Limb (tissue), 2 donors: ENCODE measurements at regions not wholly inside any gene's neighbourhood (a gene's known extent, or its start where the extent isn't known, plus 50 kb on each side); places are given as distances from the start of the nearest gene placed in this dataset.
A peak's percentile ranks its signal among the peaks of the same experiment; 100 is the strongest.
"Not testable (repeated sequence)": the region's sequence is repeated elsewhere in the genome, so short reads cannot be mapped to it uniquely, and the experiment has no call there.

Experiments used
- DNase-seq, 2 donors: peaks; one replicate each; pipeline ENCODE4 v3.0.0-alpha.2; 2016; ENCODE audit errors: extremely low spot score in 2 of 2

DNA sequence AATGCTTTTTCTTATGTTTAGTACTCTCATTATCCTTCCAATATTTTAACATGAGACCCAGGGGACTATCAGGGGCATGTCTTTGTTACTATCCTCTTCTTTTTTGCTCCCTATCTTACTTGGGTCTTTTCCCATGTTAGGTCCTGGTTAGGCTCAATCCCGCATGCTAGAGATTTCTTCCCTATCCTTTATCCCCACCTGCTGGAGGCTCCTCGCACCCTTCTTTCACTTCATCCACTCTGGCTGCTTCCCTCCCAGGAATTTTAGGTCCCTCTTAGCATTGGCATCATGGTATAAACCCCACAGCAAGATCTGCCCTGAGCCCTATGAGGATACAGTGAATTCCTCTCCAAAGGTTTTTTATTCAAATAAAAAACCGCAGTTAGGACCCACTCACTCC is 567.3 kb downstream of the ANKRD30B start:
- DNase-seq, result not testable (repeated sequence)

DNA sequence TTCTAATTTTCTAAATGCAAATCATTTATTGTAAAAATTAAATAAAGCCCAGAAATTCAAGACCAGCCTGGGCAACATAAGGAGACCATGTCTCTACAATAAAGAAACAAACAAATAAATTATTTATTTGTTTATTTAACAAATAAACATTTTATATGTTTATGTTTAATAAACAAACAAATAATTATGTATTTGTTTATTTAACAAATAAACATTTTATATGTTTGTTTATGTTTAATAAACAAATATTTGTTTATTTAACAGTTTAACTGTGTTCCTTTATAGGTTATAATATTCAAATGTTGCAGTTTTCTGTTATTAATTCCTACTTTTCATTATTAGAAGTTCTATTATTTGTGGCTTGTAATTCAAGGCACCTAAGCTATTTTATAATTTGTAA is 570.7 kb downstream of the ANKRD30B start:
- not testable (repeated sequence) for DNase-seq

DNA sequence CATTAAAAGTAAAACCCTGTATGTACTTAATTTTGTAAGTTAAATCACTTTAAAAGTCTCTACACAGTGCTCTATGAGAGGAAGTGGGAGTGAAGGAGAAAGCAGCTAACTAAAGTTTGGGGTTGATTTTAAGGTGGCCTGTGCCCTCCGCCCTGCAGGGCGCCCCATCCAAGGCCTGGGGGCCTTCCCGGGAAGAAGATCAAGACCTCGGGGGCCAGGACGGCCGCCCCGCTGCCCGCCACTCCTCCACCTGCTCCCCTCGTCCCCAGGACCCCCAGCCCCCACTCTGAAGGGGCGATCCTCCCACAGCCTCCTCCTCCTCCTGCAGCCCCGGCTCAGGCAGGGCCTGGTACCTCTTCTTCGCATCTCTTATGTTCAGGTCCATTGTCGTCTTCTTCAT is 581.7 kb downstream of the ANKRD30B start:
- not testable (repeated sequence) for DNase-seq

DNA sequence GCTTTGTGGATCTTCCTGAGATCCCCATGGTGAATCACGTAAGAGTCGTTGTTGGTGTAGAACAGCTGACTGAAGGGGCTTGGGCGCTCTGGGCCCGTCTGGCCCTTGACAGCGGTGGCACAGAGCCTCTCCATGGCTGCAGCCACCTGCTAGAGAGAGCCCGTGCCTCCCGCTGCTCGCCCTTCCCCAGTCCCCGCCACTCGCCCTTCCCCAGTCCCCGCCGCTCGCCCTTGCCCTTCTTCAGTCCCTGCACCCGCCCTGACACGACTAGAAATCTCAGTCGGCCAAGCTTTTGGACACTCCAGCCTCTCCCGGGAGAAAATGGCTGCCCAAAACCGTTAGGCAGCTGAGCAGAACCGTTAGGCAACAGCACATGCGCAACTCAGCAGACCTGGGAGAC is 582.2 kb downstream of the ANKRD30B start:
- DNase-seq, result not testable (repeated sequence)

DNA sequence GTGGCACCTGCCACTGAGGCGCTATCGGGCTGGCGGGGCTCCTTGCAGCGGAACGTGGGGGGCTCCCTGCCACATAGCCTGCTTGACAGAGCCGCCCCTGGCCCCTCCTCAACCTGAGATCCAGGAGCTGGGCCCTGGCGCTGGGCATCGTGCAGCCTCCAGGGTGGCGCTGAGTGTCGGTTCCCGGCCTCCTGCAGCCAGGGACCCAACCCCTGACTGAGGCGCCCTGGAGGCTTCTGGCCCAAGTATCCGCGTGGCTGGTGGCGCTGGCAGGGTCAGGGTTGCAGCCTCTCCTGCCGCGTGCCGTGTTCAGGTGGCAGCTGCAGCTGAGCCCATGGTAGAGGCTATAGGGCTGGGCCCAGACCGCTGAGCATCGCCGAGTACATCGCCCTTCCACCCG is 582.6 kb downstream of the ANKRD30B start:
- DNase-seq, result peak in 1 of 2 donors; percentile 18

GRCh38 chr18:15375671-15376070 is 627.7 kb downstream of the ANKRD30B start:
- DNase-seq, result not testable (repeated sequence)

DNA sequence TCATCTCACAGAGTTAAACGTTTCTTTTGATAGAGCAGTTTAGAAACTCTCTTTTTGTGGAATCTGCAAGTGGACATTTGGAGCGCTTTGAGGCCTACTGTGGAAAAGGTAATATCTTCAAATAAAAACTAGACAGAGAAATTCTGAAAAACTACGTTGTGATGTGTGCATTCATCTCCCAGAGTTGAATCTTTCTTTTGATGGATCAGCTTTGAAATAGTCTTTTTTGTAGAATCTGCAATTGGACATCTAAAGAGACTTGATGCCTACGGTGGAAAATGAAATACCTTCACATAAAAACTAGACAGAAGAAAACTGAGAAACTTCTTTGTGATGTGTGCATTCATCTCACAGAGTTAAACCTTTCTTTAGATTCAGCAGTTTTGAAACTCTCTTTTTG is 659.9 kb downstream of the ANKRD30B start:
- not testable (repeated sequence) for DNase-seq
